GM20000 (cell line): ENCODE measurements at regions not wholly inside any gene's neighbourhood (a gene's known extent, or its start where the extent isn't known, plus 50 kb on each side); places are given as distances from the start of the nearest gene placed in this dataset.
A peak's percentile ranks its signal among the peaks of the same experiment; 100 is the strongest.

Experiments
- DNase-seq: peaks from one replicate; pipeline ENCODE4 v3.0.0; 2012; ENCODE audit warnings: low spot score
- TF ChIP-seq, protein P1 (sequence below): IDR thresholded peaks from 2 replicates; pipeline ENCODE4 v1.5.1; 2012; ENCODE audit warnings: mild to moderate bottlenecking, control low read depth; ENCODE audit errors: extremely low read depth, missing control alignments

DNA sequence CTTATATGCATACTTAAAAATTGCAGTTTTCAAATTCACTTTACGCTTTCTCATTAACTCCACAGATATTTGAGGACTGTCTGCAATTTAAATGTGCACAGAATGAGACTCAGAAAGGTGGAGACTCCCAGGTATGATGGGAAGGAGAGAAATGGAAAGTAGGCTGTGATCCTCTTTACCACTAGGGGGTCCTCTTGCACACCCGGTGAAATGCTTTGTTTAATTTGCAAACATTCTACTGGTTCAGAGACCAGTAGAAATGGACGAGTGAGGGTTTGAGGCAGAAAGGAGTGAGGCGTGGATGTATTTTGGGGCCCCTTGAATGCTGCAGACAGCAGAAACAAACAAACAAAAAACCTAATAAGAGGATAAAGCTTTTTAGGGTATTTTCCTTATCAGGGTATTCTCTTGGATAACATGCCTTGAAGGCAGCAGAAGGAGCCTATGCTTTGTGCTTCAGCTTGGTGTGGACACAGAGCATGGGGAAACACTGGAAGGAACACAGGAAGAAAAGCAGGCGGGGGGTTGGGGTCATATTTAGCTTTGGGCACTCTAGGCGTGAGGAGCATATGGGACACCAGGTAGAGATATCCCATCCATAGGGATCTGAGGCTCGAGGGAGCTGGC is 410.1 kb downstream of the DMRT2 start:
- DNase-seq: peak; percentile 59
- TF ChIP-seq, protein P1, sequence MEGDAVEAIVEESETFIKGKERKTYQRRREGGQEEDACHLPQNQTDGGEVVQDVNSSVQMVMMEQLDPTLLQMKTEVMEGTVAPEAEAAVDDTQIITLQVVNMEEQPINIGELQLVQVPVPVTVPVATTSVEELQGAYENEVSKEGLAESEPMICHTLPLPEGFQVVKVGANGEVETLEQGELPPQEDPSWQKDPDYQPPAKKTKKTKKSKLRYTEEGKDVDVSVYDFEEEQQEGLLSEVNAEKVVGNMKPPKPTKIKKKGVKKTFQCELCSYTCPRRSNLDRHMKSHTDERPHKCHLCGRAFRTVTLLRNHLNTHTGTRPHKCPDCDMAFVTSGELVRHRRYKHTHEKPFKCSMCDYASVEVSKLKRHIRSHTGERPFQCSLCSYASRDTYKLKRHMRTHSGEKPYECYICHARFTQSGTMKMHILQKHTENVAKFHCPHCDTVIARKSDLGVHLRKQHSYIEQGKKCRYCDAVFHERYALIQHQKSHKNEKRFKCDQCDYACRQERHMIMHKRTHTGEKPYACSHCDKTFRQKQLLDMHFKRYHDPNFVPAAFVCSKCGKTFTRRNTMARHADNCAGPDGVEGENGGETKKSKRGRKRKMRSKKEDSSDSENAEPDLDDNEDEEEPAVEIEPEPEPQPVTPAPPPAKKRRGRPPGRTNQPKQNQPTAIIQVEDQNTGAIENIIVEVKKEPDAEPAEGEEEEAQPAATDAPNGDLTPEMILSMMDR: peak; percentile 65

- TF ChIP-seq, protein P1: no peak
- DNase-seq: no peak
Measured at GRCh38 chr9:1461812-1462211, 411.7 kb downstream of the DMRT2 start.

GRCh38 chr9:1462626-1463308 is 412.6 kb downstream of the DMRT2 start:
- TF ChIP-seq, protein P1: no peak
- no peak for DNase-seq

DNA sequence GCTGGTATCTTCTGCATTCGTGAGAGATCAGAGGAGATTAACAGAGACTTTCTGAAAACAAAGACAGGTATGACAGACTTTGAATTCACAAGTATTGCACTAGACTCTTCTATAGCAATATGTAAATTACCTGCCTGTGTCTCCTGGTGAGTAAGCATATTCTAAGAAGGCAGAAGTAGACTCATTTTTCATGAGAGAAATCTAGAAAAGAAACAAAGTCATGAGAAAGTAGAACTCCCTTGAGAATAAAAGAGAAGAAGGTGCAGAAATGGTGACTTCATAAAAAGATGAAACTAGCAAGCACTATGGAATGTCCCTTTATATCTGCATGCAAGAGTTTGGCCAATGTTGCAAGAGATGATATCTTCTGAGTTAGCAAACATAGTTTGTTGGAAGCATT is 419.8 kb downstream of the DMRT2 start:
- TF ChIP-seq, protein P1: no peak
- peak; percentile 44 for DNase-seq

DNA sequence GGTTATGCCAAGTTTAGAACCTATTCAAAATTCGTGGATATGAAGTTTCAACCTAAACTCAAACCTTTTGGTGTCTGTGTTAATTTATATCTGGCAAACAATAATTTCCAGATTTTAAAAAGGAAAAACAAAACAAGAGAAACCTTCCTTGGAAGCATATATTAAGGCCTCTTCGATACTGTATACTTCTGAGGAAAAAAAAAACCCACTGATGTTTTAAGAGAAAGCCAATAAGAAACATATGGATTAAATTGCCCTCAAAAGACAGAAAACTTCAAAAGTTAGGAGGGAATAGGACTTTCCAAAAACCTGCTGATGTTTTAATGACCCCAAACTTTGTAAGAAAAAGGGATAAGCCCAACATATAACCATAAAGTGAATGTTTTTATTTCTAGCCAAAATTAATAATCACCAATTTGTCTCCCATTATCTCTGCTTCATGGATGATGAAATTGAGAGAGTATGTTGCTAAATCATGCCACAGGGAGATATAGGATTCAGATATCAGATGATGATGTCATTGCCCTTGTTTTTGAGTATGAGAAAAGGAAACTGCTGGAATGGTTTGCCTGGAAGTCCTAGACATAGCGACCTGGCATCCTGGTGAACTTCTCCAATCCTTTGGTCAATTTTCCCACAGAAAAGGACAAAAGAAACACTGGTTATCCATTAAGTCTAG is 423.9 kb downstream of the DMRT2 start:
- no peak for DNase-seq
- TF ChIP-seq, protein P1: no peak

DNA sequence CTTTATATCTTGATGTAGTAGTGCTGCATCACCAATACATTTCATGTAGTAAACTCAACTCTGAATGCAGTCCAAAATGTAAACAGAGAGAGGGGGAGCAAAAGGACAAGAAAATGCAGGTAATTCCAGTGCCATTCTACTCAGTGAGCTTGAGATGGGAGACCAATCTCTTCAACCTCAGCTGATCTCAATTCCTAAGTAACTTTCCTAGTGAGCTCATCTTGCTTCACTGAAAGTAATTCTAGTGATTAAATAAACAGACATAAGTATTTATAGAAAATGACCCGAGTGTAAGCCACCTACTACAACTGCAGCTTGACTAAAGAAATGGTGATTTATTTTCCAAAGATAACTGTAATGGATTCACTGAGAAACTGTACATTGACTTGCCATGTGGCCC is 424.5 kb downstream of the DMRT2 start:
- TF ChIP-seq, protein P1: no peak
- no peak for DNase-seq
